Ectodermal cell (in vitro differentiated cells): ENCODE measurements at regions not wholly inside any gene's neighbourhood (a gene's known extent, or its start where the extent isn't known, plus 50 kb on each side); places are given as distances from the start of the nearest gene placed in this dataset.

Experiments
- H3K27ac ChIP-seq: 2 replicates; pipeline ENCODE4 v1.7.0; 2013; ENCODE audit warnings: mild to moderate bottlenecking, low read depth, low read length; ENCODE audit not compliant: insufficient read depth, poor library complexity, severe bottlenecking
- H3K27me3 ChIP-seq: 2 replicates; pipeline ENCODE4 v1.7.0; 2013; ENCODE audit warnings: mild to moderate bottlenecking, low read length; ENCODE audit not compliant: insufficient read depth, control insufficient read depth, poor library complexity, severe bottlenecking
- H3K36me3 ChIP-seq: one replicate; pipeline ENCODE4 v1.7.0; 2013; ENCODE audit warnings: low read length; ENCODE audit not compliant: control insufficient read depth, insufficient read depth
- H3K4me1 ChIP-seq: one replicate; pipeline ENCODE4 v1.7.0; 2013; ENCODE audit warnings: low read length; ENCODE audit not compliant: control insufficient read depth, insufficient read depth
- H3K4me3 ChIP-seq: 2 replicates; pipeline ENCODE4 v1.7.0; 2013; ENCODE audit warnings: low read depth, low read length, control low read depth; ENCODE audit not compliant: insufficient read depth
- H3K9me3 ChIP-seq: 2 replicates; pipeline ENCODE4 v1.7.0; 2013; ENCODE audit warnings: mild to moderate bottlenecking, low read length, moderate library complexity; ENCODE audit not compliant: control insufficient read depth
- WGBS, 2 experiments: methylation state at CpG; one replicate each; pipeline ENCODE4 v1.1.7; 2013; ENCODE audit warnings: missing lambda C conversion rate in 2 of 2; 5-methylcytosine and 5-hydroxymethylcytosine counted together

- Histone ChIP-seq H3K27ac (no peak overlapping the region), H3K4me3 (no peak overlapping the region), H3K9me3 (no peaks in the 10 kb centered on the region), H3K36me3 (no peaks in the 10 kb centered on the region), H3K4me1 (no peaks in the 10 kb centered on the region), H3K27me3 (no peaks in the 10 kb centered on the region)
- WGBS, 2 experiments: 90 to 100% methylated on average over 1 of the region's 2 CpGs
Observed at GRCh38 chr1:82706741-82707140, 906.0 kb downstream of the ADGRL2 start.

- H3K4me1 ChIP-seq: no peaks in the 10 kb centered on the region
- no peaks in the 10 kb centered on the region for H3K9me3 ChIP-seq
- H3K36me3 ChIP-seq: no peaks in the 10 kb centered on the region
- no peaks in the 10 kb centered on the region for H3K27me3 ChIP-seq
- H3K27ac ChIP-seq: no peak overlapping the region
- no peak overlapping the region for H3K4me3 ChIP-seq
Observed at GRCh38 chr1:82704966-82705365, 904.2 kb downstream of the ADGRL2 start.

- no peaks in the 10 kb centered on the region for H3K27me3 ChIP-seq
- no peaks in the 10 kb centered on the region for H3K36me3 ChIP-seq
- H3K4me1 ChIP-seq: no peaks in the 10 kb centered on the region
- no peaks in the 10 kb centered on the region for H3K9me3 ChIP-seq
- no peak overlapping the region for H3K27ac ChIP-seq
- 90 to 93% methylated on average over 3 of the region's 3 CpGs for WGBS, 2 experiments
- H3K4me3 ChIP-seq: no peak overlapping the region
Observed at GRCh38 chr1:82704393-82704792, 903.7 kb downstream of the ADGRL2 start.

- no peak overlapping the region for H3K27ac ChIP-seq
- H3K36me3 ChIP-seq: no peaks in the 10 kb centered on the region
- H3K9me3 ChIP-seq: no peaks in the 10 kb centered on the region
- H3K27me3 ChIP-seq: no peaks in the 10 kb centered on the region
- H3K4me3 ChIP-seq: no peak overlapping the region
- no peaks in the 10 kb centered on the region for H3K4me1 ChIP-seq
Observed at GRCh38 chr1:82703951-82704350, 903.2 kb downstream of the ADGRL2 start.

GRCh38 chr1:82700476-82700875 lies 899.7 kb downstream of the ADGRL2 start:
- Histone ChIP-seq H3K27me3 (no peaks in the 10 kb centered on the region), H3K4me1 (no peaks in the 10 kb centered on the region), H3K4me3 (no peak overlapping the region), H3K9me3 (no peaks in the 10 kb centered on the region), H3K27ac (no peak overlapping the region), H3K36me3 (no peaks in the 10 kb centered on the region)
- WGBS, 2 experiments: 91 to 93% methylated on average over 5 of the region's 5 CpGs

- H3K27me3 ChIP-seq: no peaks in the 10 kb centered on the region
- H3K9me3 ChIP-seq: no peaks in the 10 kb centered on the region
- no peaks in the 10 kb centered on the region for H3K4me1 ChIP-seq
- H3K27ac ChIP-seq: no peak overlapping the region
- no peak overlapping the region for H3K4me3 ChIP-seq
- 94 to 96% methylated on average over 7 to 8 of the region's 8 CpGs for WGBS, 2 experiments
- no peaks in the 10 kb centered on the region for H3K36me3 ChIP-seq
Observed at GRCh38 chr1:82697965-82698364, 897.2 kb downstream of the ADGRL2 start.

- Histone ChIP-seq H3K27ac (no peak overlapping the region), H3K4me3 (no peak overlapping the region), H3K4me1 (no peaks in the 10 kb centered on the region), H3K9me3 (no peaks in the 10 kb centered on the region), H3K36me3 (no peaks in the 10 kb centered on the region), H3K27me3 (no peaks in the 10 kb centered on the region)
- 60 to 100% methylated on average over 1 of the region's 2 CpGs for WGBS, 2 experiments
Observed at GRCh38 chr1:82695443-82695842, 894.7 kb downstream of the ADGRL2 start.

GRCh38 chr1:82690411-82690810 lies 889.7 kb downstream of the ADGRL2 start:
- H3K4me3 ChIP-seq: no peak overlapping the region
- no peaks in the 10 kb centered on the region for H3K4me1 ChIP-seq
- H3K27me3 ChIP-seq: no peaks in the 10 kb centered on the region
- H3K36me3 ChIP-seq: no peaks in the 10 kb centered on the region
- no peak overlapping the region for H3K27ac ChIP-seq
- no peaks in the 10 kb centered on the region for H3K9me3 ChIP-seq
- 96% methylated on average over 1 of the region's 1 CpG for WGBS, 2 experiments

- Histone ChIP-seq H3K36me3 (no peaks in the 10 kb centered on the region), H3K4me1 (no peaks in the 10 kb centered on the region), H3K27me3 (no peaks in the 10 kb centered on the region), H3K4me3 (no peak overlapping the region), H3K27ac (no peak overlapping the region), H3K9me3 (no peaks in the 10 kb centered on the region)
- 84 to 85% methylated on average over 4 of the region's 4 CpGs for WGBS, 2 experiments
Observed at GRCh38 chr1:82689217-82689616, 888.5 kb downstream of the ADGRL2 start.

- Histone ChIP-seq H3K4me1 (no peaks in the 10 kb centered on the region), H3K9me3 (no peaks in the 10 kb centered on the region), H3K27me3 (no peaks in the 10 kb centered on the region), H3K36me3 (no peaks in the 10 kb centered on the region), H3K4me3 (no peak overlapping the region), H3K27ac (no peak overlapping the region)
Observed at GRCh38 chr1:82686774-82687173, 886.0 kb downstream of the ADGRL2 start.

- Histone ChIP-seq H3K27ac (no peak overlapping the region), H3K27me3 (no peaks in the 10 kb centered on the region), H3K9me3 (no peaks in the 10 kb centered on the region), H3K4me1 (peaks cover 7% of the 10 kb centered on the region), H3K4me3 (no peak overlapping the region), H3K36me3 (no peaks in the 10 kb centered on the region)
- 66 to 71% methylated on average over 1 of the region's 1 CpG for WGBS, 2 experiments
Observed at GRCh38 chr1:82646888-82647287, 846.2 kb downstream of the ADGRL2 start.
